HepG2 (cell line): ENCODE measurements at regions not wholly inside any gene's neighbourhood (a gene's known extent, or its start where the extent isn't known, plus 50 kb on each side); places are given as distances from the start of the nearest gene placed in this dataset.

ENCODE experiments used
- ATAC-seq: fragments of 200-7000 bp; cut with Tn5 transposase; 3 replicates; pipeline ENCODE4 v1.9.1; 2020; ENCODE audit warnings: mild to moderate bottlenecking, moderate library complexity
- BruUV-seq: library from RNA; stranded (reverse); fragments of 400-500 nt; replicated peaks from 2 replicates; lab custom pipeline; 2021; lab: Mats Ljungman, UMichigan
- CTCF ChIA-PET: fragments of 300-600 bp; formaldehyde crosslinking; extraction: SDS; loops from one replicate; lab custom pipeline; 2021; ENCODE audit warnings: low total read pairs, inconsistent platforms, low intra/inter-chr PET ratio; lab: Yijun Ruan, JAX
- POLR2A ChIA-PET: fragments of 350-600 bp; sonication (Branson Sonifier 250); formaldehyde crosslinking; loops from one replicate; lab custom pipeline; 2020; ENCODE audit warnings: antibody characterized with exemption, inconsistent platforms; lab: Yijun Ruan, JAX
- DNase-seq: peaks from one replicate; pipeline ENCODE4 v3.0.0-alpha.2; 2015; ENCODE audit warnings: low spot score
- FAIRE-seq: peaks from 3 replicates; lab custom pipeline; 2011; peaks lifted over from hg19 to GRCh38; lab: Jason Lieb, UNC
- H2AFZ ChIP-seq: one replicate; pipeline ENCODE4 v1.6.1; 2011; ENCODE audit warnings: low read length, inconsistent platforms
- H3K27ac ChIP-seq: fragments of 300-600 bp; 3 replicates; pipeline ENCODE4 v1.8.0; 2011; ENCODE audit warnings: mixed run types, mild to moderate bottlenecking, mixed read lengths, low read length, inconsistent platforms; ENCODE audit not compliant: insufficient read depth; ENCODE audit errors: extremely low read length
- H3K27me3 ChIP-seq, 2 experiments: fragments of 200-600 bp in 1 of 2; 2 replicates in 1 of 2; 3 replicates in 1 of 2; pipeline versions ENCODE4 v1.6.0 to v1.8.0; 2011; ENCODE audit warnings: low read length in 2 of 2, mild to moderate bottlenecking in 2 of 2, moderate library complexity in 2 of 2, inconsistent platforms in 1 of 2; ENCODE audit not compliant: insufficient read depth in 2 of 2, control insufficient read depth in 1 of 2
- H3K36me3 ChIP-seq, 2 experiments: fragments of 200-600 bp in 1 of 2; replicated peaks in 1 of 2; 2 replicates in 1 of 2; 3 replicates in 1 of 2; pipeline versions ENCODE4 v1.5.1 to v1.8.0; 2011; ENCODE audit warnings: low read length in 2 of 2, inconsistent platforms in 1 of 2; ENCODE audit not compliant: insufficient read depth in 2 of 2, control insufficient read depth in 1 of 2
- H3K4me1 ChIP-seq: 2 replicates; pipeline ENCODE4 v1.5.1; 2012; ENCODE audit warnings: low read length, inconsistent platforms; ENCODE audit not compliant: insufficient read depth
- H3K4me2 ChIP-seq: 2 replicates; pipeline ENCODE4 v1.6.0; 2011; ENCODE audit warnings: low read depth, low read length, inconsistent platforms
- H3K4me3 ChIP-seq, 3 experiments: fragments of 200-600 bp in 1 of 3; sonication (generic), shearing (Covaris generic) in 1 of 3; replicated peaks in 1 of 3; 2 replicates each; pipeline ENCODE4 v1.5.1; 2011 to 2016; ENCODE audit warnings: low read length in 3 of 3, inconsistent platforms in 2 of 3, low read depth in 2 of 3, mild to moderate bottlenecking in 2 of 3, control low read depth in 1 of 3, mixed read lengths in 1 of 3; ENCODE audit not compliant: insufficient read depth in 1 of 3
- H3K79me2 ChIP-seq: one replicate; pipeline ENCODE4 v1.6.1; 2011; ENCODE audit warnings: low read length, inconsistent platforms; ENCODE audit not compliant: insufficient read depth
- H3K9ac ChIP-seq: 2 replicates; pipeline ENCODE4 v1.6.0; 2011; ENCODE audit warnings: mild to moderate bottlenecking, low read depth, low read length, inconsistent platforms; ENCODE audit not compliant: insufficient read depth
- H3K9me3 ChIP-seq: 2 replicates; pipeline ENCODE4 v1.5.1; 2012; ENCODE audit warnings: mild to moderate bottlenecking, low read length
- H4K20me1 ChIP-seq: 2 replicates; pipeline ENCODE4 v1.6.0; 2011; ENCODE audit warnings: inconsistent platforms, mild to moderate bottlenecking, low read length, moderate library complexity; ENCODE audit not compliant: insufficient read depth
- CENPT ChIP-seq: sonication (generic); formaldehyde crosslinking; IDR thresholded peaks from 2 replicates; pipeline ENCODE4 v1.8.0; 2022; ENCODE audit warnings: low read depth, mild to moderate bottlenecking, moderate library complexity, missing genetic modification reagents
- CHD2 ChIP-seq: IDR thresholded peaks from 2 replicates; pipeline ENCODE4 v1.6.1; 2011; ENCODE audit warnings: low read depth, low read length, improper control_type of control experiment
- NONO ChIP-seq, 2 experiments: fragments of 450-650 bp in 1 of 2; sonication (generic) in 1 of 2; formaldehyde crosslinking in 1 of 2; IDR thresholded peaks in 1 of 2; conservative IDR thresholded peaks in 1 of 2; 2 replicates each; pipeline versions ENCODE4 v1.6.1 to v1.8.0; 2017 to 2022; ENCODE audit warnings: mild to moderate bottlenecking in 1 of 2, missing genetic modification reagents in 1 of 2, moderate library complexity in 1 of 2
- SYNCRIP ChIP-seq: fragments of 200-400 bp; formaldehyde crosslinking; IDR thresholded peaks from 2 replicates; pipeline ENCODE4 v1.6.1; 2018; ENCODE audit warnings: mild to moderate bottlenecking, low read depth, low read length; ENCODE audit not compliant: insufficient read depth
- ZNF329 ChIP-seq: sonication (generic); formaldehyde crosslinking; IDR thresholded peaks from 2 replicates; pipeline ENCODE4 v1.9.0; 2021; ENCODE audit warnings: low read depth, mild to moderate bottlenecking, missing genetic modification reagents
- ZNF792 ChIP-seq: IDR thresholded peaks from 2 replicates; pipeline ENCODE4 v1.6.1; 2016
- WGBS: methylation state at CpG from one replicate; pipeline ENCODE4 v1.1.6; 2017; ENCODE audit warnings: low lambda C conversion rate; 5-methylcytosine and 5-hydroxymethylcytosine counted together
- in situ Hi-C: cut with HindIII; loops from 2 replicates; pipeline ENCODE4 v1.10.0; 2017; ENCODE audit warnings: low pct_unique_long_range_greater_than_20kb; ENCODE audit not compliant: extremely low pct_ligation_motif_present
- intact Hi-C: fragments of 100-400 bp; cut with micrococcal nuclease; formaldehyde crosslinking; loops from one replicate; pipeline ENCODE4 v1.10.0; 2022; ENCODE audit not compliant: unreplicated experiment
- TF ChIP-seq, protein P1 (sequence below): sonication (generic); formaldehyde crosslinking; IDR thresholded peaks from 2 replicates; pipeline ENCODE4 v1.4.0; 2020; ENCODE audit warnings: missing genetic modification reagents
- TF ChIP-seq, protein P2 (sequence below): sonication (generic); formaldehyde crosslinking; IDR thresholded peaks from 2 replicates; pipeline ENCODE4 v1.8.1; 2023; ENCODE audit warnings: mild to moderate bottlenecking, missing genetic modification reagents

DNA sequence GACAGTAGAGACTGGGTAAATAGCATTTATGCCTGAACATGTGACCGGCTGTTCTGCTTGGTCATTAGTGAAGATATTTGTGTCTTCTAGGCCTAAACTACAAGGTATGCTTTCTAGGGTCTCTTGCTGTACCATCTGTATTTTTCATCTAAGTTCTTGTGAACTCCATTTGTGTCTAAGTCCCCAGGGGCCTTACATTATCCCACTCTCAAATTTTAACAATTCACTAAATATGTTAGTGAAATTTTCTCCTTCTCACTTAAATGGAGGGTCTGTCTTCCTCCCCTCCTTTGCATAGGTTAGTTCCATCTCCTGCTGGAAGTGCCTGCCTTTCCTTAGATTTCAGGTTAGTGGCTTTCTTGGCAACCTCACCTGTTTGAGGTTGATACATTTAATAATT is 382.6 kb downstream of the RAD51AP2 start:
- Histone ChIP-seq H3K9ac (no peak overlapping the region), H2AFZ (no peak overlapping the region), H3K27ac (no peak overlapping the region), H4K20me1 (no peaks in the 10 kb centered on the region), H3K9me3 (no peaks in the 10 kb centered on the region), H3K4me1 (no peaks in the 10 kb centered on the region), H3K79me2 (no peaks in the 10 kb centered on the region), H3K4me3 (no peak overlapping the region), H3K4me2 (no peak overlapping the region), H3K36me3 (no peaks in the 10 kb centered on the region), H3K27me3 (no peaks in the 10 kb centered on the region)
- BruUV-seq, result no TSS peak
- intact Hi-C loops (no loop called here), in situ Hi-C loops (no loop called here)
- no peak for ATAC-seq
- TF ChIP-seq, protein P1, sequence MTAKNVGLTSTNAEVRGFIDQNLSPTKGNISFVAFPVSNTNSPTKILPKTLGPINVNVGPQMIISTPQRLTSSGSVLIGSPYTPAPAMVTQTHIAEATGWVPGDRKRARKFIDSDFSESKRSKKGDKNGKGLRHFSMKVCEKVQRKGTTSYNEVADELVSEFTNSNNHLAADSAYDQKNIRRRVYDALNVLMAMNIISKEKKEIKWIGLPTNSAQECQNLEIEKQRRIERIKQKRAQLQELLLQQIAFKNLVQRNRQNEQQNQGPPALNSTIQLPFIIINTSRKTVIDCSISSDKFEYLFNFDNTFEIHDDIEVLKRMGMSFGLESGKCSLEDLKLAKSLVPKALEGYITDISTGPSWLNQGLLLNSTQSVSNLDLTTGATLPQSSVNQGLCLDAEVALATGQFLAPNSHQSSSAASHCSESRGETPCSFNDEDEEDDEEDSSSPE (CRISPR knock-in tag), result no peak
- TF ChIP-seq CHD2 (no peak), ZNF329 (CRISPR knock-in tag) (no peak), SYNCRIP (no peak), NONO (IDR thresholded peaks at IDR 0.05) (no peak), NONO (CRISPR knock-in tag; conservative IDR thresholded peaks at IDR 0.05) (no peak), CENPT (CRISPR knock-in tag) (no peak), ZNF792 (CRISPR knock-in tag) (no peak)
- TF ChIP-seq, protein P2, sequence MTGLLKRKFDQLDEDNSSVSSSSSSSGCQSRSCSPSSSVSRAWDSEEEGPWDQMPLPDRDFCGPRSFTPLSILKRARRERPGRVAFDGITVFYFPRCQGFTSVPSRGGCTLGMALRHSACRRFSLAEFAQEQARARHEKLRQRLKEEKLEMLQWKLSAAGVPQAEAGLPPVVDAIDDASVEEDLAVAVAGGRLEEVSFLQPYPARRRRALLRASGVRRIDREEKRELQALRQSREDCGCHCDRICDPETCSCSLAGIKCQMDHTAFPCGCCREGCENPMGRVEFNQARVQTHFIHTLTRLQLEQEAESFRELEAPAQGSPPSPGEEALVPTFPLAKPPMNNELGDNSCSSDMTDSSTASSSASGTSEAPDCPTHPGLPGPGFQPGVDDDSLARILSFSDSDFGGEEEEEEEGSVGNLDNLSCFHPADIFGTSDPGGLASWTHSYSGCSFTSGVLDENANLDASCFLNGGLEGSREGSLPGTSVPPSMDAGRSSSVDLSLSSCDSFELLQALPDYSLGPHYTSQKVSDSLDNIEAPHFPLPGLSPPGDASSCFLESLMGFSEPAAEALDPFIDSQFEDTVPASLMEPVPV (CRISPR knock-in tag), result no peak
- POLR2A ChIA-PET, result no interaction called here
- no peak for DNase-seq
- CTCF ChIA-PET, result no interaction called here
- no peak for FAIRE-seq
- WGBS, result 18% methylated on average over 1 of the region's 1 CpG
